ENCODE measurements at regions not wholly inside any gene's neighbourhood (a gene's known extent, or its start where the extent isn't known, plus 50 kb on each side); places are given as distances from the start of the nearest gene placed in this dataset.
"Not testable (repeated sequence)": the region's sequence is repeated elsewhere in the genome, so short reads cannot be mapped to it uniquely, and the experiment has no call there.

DNA sequence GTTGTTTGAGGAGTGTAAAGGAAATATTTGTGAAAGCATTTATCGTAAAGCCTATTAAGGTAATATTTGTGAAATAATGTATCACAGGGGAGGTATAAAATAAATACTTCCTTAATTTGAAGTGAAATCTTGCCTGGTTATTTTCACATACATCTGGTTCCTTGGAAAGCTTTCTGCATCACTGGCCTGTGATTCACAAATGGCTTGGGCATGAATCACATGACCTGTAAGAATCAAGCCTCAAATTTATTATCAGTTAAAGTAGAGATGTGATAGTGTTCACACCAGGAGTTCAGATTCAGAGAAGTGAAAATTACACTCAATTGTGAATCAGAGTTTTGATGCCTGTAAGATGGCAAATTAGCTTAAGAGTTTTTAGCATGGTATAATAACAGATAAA lies 1911.4 kb downstream of the STIM2 start:
- no peak for DNase-seq

DNA sequence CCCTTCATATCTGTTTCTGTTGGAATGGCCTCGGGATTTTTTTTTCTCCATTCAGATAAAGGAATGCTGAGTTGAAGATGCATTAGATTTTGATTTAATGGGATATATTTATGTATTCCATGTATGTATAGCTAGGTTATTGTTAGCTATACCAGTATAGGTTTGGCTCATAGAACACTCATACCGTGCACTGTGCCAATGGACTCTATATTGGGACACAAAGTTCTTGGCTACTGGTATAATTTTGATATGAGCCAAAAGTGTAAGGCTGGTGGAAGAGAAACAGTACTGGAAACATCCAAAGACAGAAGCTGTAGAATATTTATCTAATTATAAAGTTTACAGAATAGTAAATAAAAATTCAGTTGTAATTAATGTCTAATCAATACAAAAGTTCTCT lies 1912.1 kb downstream of the STIM2 start:
- DNase-seq = no peak

GRCh38 chr4:28774344-28774743 lies 1913.7 kb downstream of the STIM2 start:
- no peak for DNase-seq

DNA sequence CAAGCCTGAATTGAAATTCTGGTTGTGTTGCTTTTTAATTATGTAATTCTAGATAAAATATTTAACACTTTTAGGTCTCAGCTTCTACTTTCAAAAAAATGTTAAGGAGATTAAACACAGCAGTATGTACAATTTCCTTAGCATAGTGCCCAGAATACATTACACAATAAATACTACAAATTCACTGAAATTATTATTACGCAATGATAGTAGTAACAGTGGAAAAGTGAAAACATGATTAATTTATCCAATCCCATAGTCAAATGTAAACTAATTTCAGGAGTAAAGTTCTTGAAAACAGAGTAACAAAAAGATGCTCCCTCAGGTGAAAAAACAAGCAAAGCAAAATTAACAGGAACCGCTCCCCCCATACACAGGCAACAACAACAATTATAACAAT lies 1915.4 kb downstream of the STIM2 start:
- no peak for DNase-seq

DNA sequence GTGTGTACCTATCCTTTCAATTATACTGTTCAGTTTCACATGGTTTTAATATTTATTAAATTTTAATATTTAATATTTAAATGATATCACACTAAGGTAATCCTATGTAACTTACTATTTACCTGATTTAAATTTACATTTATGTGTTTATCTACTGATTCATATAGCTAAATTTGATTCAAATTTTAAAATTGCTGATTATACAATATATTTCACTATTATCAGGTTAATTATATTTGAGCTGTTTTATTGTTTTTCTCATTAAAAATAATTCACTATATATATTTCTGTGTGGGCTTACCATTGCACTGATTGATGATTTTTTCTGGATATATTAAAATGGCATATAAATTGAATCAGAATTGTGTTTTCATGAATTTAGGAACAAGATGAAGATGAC lies 1923.5 kb downstream of the STIM2 start:
- DNase-seq = no peak

- DNase-seq = no peak
These were observed 1927.3 kb downstream of the STIM2 start for GRCh38 chr4:28787947-28788346.

GRCh38 chr4:28788929-28789490 lies 1928.4 kb downstream of the STIM2 start:
- DNase-seq = no peak

DNA sequence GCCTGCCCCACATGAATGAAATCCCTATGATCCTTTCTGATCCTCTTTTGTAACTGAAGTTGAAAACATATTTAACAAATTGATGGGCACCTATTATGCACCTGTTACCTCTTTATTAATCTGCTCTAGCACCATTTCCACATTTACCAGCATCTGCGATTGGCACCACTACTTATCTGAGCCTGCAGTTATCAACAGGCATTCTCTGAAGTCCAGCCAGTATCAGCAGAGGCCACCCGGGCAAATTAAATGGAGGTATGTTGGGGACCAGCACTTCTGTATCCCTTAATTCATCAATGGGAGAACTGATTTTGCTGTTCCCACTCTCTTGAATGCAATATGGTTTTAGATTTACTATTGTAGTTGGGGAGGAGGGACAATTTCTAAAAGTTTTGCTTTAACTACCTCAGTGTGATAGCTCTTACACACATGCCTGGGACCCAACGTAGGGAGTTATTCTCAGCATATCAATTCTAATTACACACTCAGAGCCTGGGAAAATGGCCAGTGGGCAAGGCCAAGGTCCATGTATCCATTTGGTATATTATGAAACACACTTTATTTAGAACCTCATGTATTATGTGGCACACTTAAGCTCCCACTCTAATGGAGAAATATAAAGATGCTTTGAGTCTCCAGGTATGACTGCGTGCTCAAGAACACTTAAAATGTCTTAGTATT lies 1927.1 kb upstream of the PCDH7 start:
- DNase-seq = no peak

DNA sequence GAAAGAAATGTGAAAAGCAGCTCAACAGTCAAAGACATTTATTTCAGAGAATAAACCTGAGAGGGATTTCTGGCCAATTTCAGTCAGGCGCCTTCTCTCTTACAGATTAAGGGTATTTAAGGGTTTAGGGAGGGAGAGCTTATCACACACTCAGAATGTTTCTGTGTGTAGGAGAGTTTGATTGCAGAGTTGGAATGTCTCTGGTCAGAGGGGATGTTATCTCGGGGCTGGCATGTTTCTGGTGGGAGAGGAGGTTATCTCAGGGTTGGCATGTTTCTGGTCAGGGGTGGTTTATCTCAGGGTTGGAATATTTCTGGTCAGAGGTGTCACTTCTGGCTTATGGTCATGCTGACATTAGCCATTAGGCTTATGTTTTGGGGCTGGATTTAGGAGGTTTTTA lies 1920.5 kb upstream of the PCDH7 start:
- DNase-seq = no peak

DNA sequence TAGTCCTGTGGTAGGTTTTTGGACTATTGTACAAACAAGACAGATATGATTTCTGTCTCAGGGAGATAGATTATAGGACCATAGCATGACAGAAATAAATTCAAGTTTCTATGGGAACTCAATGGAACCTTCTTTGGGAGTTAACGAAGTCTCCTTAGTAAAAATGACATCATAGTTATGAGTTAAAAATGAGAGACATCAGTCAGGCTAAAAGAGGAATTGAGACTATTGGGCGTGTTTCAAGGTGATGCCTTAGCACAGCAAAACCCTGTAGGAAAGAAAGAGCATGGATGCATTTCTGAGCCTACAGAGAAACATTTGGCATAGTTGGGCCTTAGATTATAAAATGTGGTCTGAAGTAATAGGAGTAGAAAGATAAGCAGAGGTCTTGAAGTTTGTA lies 1909.1 kb upstream of the PCDH7 start:
- DNase-seq = no peak

DNA sequence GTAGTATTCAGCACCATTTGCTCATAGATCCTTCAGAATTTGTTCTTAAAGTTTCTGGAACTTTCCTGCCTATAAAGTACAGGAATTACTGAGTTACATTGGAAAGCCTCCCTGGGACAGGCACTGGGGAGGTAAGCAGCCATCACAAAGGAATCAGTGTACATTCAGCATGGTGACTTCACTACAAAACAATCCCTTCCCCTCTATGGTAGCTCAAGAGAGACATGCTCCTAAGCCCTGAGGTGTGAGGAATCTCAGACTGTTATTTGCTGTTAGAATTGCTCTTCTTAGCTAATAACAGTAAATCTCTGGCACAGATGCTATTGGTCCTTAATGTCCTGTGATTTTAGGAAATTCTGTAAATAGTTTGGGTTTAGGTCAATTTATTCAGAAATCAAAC lies 1898.0 kb upstream of the PCDH7 start:
- DNase-seq = no peak

DNA sequence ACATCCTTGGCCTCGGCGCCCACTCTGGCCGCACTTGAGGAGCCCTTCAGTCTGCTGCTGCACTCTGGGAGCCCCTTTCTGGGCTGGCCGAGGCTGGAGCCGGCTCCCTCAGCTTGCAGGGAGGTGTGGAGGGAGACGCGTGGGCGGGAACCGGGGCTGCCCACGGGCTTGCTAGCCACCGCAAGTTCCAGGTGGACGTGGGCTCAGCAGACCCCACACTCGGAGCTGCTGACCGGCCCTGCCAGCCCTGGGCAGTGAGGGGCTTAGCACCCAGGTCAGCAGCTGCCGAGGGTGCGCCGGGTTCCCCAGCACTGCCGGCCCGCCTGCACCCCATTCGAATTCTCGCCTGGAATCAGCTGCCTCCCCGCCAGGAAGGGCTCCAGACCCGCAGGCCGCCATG lies 1892.3 kb upstream of the PCDH7 start:
- DNase-seq = no peak

GRCh38 chr4:28831867-28832266 lies 1888.3 kb upstream of the PCDH7 start:
- DNase-seq = no peak

DNA sequence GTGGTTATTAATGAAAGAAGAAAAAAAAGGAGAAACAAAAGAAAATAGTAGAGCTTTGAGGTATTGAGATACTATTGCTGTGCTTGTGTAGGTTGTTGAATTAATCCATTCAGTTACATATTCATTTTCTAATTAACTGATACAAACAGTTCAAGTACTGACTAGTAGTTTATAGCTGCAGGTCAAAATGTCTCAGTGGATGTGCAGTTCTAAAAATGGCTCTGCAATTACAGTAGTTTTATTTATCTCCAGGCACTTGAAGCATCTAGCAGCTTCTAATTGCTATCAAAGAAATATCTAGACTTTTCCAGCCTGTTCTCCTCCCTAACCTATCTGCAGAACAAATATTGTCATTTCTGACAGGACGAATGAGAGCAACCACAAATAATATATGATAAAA lies 1887.7 kb upstream of the PCDH7 start:
- no peak for DNase-seq

- no peak for DNase-seq
These were observed 1886.0 kb upstream of the PCDH7 start for GRCh38 chr4:28834120-28834519.

- DNase-seq = no peak
These were observed 1884.7 kb upstream of the PCDH7 start for GRCh38 chr4:28835501-28835900.

DNA sequence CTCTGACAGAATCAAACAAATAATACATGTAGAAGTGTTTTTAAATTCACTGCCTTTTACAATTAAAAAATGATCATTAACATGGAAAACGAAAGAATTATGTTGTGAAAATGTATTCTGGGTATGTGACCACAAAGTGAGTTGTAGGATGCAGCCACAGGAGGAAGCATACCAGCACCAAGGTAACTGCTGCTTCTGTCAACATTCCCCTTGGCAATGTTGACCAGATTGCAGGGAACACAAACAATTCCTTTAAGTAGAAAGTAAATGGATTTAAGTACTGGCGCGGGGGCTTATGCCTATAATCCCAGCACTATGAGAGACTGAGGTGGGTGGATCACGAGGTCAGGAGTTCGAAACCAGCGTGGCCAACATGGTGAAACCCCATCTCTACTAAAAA lies 1877.9 kb upstream of the PCDH7 start:
- DNase-seq = no peak

DNA sequence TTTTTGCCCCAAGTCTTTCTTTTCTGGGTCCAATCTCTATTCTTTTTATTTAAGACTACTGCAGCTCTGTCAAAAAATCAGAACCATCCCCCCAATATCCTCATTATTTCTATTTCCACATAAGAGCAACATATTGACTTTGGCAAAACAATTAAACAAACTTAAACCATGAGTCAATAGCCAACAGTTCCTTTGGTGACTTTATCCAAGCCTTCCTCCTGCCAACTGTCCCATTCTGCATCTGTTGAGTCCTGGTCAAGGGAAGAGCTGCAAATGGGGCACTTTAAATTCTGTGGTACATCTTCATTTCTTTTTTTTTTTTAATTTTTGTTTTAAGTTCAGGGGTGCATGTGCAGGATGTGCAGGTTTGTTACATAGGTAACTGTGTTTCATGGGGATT lies 1875.0 kb upstream of the PCDH7 start:
- no peak for DNase-seq

DNA sequence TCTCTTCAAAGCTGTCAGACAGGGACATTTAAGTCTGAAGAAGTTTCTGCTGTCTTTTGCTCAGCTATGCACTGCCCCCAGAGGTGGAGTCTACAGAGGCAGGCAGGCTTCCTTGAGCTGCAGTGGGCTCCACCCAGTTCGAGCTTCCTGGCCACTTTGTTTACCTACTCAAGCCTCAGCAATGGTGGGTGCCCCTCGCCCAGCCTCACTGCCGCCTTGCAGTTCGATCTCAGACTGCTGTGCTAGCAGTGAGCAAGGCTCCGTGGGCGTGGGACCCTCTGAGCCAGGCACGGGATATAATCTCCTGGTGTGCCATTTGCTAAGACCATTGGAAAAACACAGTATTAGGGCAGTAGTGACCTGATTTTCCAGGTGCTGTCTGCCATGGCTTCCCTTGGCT lies 1863.1 kb upstream of the PCDH7 start:
- not testable (repeated sequence) for DNase-seq

- no peak for DNase-seq
These were observed 1851.3 kb upstream of the PCDH7 start for GRCh38 chr4:28868841-28869240.

GRCh38 chr4:28879178-28879577 lies 1841.0 kb upstream of the PCDH7 start:
- no peak for DNase-seq

GRCh38 chr4:28879900-28880299 lies 1840.3 kb upstream of the PCDH7 start:
- DNase-seq = no peak

GRCh38 chr4:28883211-28883610 lies 1837.0 kb upstream of the PCDH7 start:
- no peak for DNase-seq

DNA sequence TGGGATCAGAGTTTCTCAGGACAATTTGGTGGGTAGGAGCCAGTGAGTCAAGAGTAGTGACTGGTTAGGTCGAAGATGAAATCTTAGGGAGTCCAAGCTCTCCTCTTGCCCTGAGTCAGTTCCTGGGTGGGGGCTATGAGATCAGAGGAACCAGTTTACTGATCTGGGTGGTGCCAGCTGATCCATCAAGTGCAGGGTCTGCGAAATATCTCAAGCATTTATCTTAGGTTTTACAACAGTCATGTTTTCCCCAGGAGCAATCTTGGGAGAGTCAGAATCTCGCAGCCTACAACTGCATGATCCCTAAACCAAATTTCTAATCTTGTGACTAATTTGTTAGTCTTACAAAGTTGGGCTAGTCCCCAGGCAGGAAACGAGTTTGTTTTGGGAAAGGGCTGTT lies 1833.2 kb upstream of the PCDH7 start:
- DNase-seq = no peak
